ENCODE measurements at regions not wholly inside any gene's neighbourhood (a gene's known extent, or its start where the extent isn't known, plus 50 kb on each side); places are given as distances from the start of the nearest gene placed in this dataset.

- no peak for DNase-seq
These were observed 70.9 kb upstream of the PCGF5 start for GRCh38 chr10:91149550-91149949.

GRCh38 chr10:91150631-91151030, 69.8 kb upstream of the PCGF5 start:
- no peak for DNase-seq

- DNase-seq, result no peak
These were observed 67.0 kb upstream of the PCGF5 start for GRCh38 chr10:91153508-91153907.

DNA sequence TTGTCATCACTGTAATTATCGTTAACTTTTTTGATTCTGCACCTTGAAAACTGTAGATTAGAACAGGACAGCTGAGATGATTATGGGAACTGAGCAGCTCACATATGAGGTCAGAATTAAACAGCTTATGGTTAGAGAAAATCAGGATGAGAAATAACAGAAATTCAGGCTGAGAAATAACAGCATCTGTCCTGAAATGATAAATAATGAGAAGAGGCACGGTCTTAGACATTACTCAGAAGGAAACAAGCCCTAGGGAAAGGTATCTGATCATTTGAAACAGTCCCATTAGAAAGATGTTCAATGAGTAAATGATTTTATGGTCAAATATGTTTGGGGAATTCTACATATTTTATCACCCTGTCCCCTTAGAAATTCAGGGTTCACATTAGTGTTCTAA, 65.6 kb upstream of the PCGF5 start:
- DNase-seq, result no peak

DNA sequence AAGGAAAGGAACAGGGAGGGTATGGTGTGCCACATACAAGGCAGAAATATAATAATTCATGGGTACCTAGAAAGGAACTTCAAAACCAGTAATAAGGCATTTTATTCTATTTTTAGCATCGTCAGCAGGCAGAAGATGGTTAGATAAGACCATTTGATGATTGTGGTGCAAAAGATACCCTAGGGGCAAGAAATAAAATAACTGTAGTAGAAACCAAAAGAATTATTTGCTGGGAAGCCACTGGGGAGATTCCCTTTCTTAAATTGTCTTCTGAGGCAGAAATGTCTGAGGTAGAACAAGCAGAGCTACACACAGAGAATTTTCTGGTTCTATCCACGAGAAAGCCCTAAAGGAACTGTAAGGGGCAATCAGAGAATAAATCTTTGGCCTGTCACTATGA, 64.3 kb upstream of the PCGF5 start:
- DNase-seq, result no peak

- DNase-seq, result no peak
These were observed 61.1 kb upstream of the PCGF5 start for GRCh38 chr10:91159254-91159783.

- no peak for DNase-seq
These were observed 58.4 kb upstream of the PCGF5 start for GRCh38 chr10:91162050-91162494.

GRCh38 chr10:91162495-91163268, 57.8 kb upstream of the PCGF5 start:
- peak; percentile 34 for DNase-seq

DNA sequence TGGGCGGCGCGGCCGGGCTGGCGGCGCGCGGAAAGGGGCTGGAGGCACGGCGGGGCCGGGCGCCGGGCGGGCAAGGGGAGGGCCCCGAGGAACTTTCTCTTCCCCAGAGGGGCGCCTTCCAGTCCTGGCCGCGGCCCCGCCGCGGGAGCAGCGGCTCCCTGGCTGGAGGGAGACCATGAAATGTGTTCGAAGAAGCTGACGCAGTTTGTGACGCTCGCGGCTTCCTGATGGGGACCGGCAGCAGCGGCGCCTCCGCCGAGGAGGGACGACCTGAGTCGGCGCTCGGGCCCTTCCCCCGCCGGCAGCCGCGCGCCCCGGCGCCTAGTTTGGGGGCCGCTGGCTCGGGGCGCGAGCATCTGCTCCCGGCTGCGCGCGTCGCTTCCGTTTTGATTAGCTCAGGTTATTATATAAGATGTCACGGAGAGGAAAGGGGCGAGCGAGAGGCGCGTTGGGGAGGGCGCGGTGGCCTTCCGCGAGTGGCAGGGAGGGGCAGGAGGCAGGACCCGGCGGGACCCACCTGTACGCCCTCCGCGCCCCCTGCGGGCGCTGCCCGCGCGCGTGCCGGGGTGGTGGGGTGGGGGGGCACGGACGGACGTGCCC, 57.1 kb upstream of the PCGF5 start:
- peak; percentile 43 for DNase-seq

DNA sequence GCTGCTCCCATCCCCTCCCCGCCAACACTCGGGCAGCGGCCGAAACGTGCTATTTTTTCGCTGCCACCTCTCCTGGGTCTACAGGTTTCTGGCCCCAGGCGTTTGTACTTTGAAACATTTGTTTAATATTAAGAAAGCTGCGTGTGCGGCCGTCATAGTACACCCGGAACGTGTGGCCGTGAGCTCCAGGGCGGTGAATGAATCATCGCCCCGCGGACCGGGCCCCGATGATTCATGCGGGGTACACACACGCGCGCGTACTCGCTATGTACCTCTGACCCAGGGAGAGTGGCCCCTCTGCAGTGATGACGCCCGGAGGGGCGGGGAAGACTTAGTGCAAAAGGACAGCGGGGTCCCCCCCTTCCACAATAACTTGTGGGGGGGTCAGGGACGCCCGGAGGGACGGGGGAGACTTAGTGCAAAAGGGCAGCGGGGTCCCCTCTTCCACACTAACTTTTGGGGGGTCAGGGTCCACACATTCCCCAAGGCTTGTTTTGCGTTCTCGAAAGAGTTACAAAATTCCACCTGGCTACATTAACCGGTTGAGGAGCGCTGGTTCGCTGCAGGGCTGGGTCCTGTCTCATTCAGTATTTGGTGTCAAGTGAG, 56.5 kb upstream of the PCGF5 start:
- no peak for DNase-seq

GRCh38 chr10:91164520-91165065, 55.9 kb upstream of the PCGF5 start:
- DNase-seq, result no peak

GRCh38 chr10:91167406-91167805, 53.1 kb upstream of the PCGF5 start:
- no peak for DNase-seq

DNA sequence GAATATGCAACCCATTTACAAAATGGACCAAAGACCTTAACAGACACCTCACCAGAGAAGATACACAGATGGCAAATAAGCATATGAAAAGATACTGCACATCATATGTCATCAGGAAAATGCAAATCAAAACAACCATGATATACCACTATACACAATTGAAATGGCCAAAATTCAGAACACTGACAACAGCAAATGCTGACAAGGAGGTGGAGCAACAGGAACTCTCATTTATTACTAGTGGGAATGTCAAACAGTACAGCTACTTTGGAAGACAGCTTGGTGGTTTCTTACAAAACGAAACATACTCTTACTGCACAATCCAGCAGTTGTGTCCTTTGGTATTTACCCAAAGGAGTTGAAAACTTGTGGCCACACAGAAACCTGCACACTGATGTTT, 50.0 kb upstream of the PCGF5 start:
- DNase-seq, result no peak
